Anterior cingulate cortex (tissue), 58 donors: ENCODE measurements at regions not wholly inside any gene's neighbourhood (a gene's known extent, or its start where the extent isn't known, plus 50 kb on each side); places are given as distances from the start of the nearest gene placed in this dataset.
"Not testable (repeated sequence)": the region's sequence is repeated elsewhere in the genome, so short reads cannot be mapped to it uniquely, and the experiment has no call there.

Experiments
- DNase-seq, 58 donors: peaks; one replicate each; lab custom pipeline; 2025; lab: John Stamatoyannopoulos, UW

- not testable (repeated sequence) for DNase-seq
Measured at GRCh38 chr1:219863816-219864215, 64.5 kb downstream of the SLC30A10 start.

GRCh38 chr1:219862366-219862765, 66.0 kb downstream of the SLC30A10 start:
- no peak for DNase-seq

- DNase-seq: no peak
Measured at GRCh38 chr1:219858980-219859379, 69.4 kb downstream of the SLC30A10 start.

GRCh38 chr1:219847215-219847855, 81.0 kb downstream of the SLC30A10 start:
- DNase-seq: no peak

GRCh38 chr1:219839595-219839994, 88.8 kb downstream of the SLC30A10 start:
- DNase-seq: not testable (repeated sequence)

- no peak for DNase-seq
Measured at GRCh38 chr1:219837994-219838294, 90.4 kb downstream of the SLC30A10 start.

GRCh38 chr1:219837274-219837993, 90.9 kb downstream of the SLC30A10 start:
- DNase-seq: peak in 3 of 58 donors; percentile 8 to 49 (median 14)

GRCh38 chr1:219834314-219834917, 93.9 kb downstream of the SLC30A10 start:
- no peak for DNase-seq

GRCh38 chr1:219833214-219833815, 95.0 kb downstream of the SLC30A10 start:
- peak in 7 of 58 donors; percentile 11 to 58 (median 21) for DNase-seq

GRCh38 chr1:219826290-219826689, 102.1 kb downstream of the SLC30A10 start:
- DNase-seq: no peak

GRCh38 chr1:219825355-219825754, 103.0 kb downstream of the SLC30A10 start:
- no peak for DNase-seq

GRCh38 chr1:219824338-219824737, 104.0 kb downstream of the SLC30A10 start:
- DNase-seq: no peak

GRCh38 chr1:219820551-219820950, 107.8 kb downstream of the SLC30A10 start:
- no peak for DNase-seq

- no peak for DNase-seq
Measured at GRCh38 chr1:219817914-219818313, 110.4 kb downstream of the SLC30A10 start.

- no peak for DNase-seq
Measured at GRCh38 chr1:219813294-219813693, 115.1 kb downstream of the SLC30A10 start.

GRCh38 chr1:219812491-219813203, 115.7 kb downstream of the SLC30A10 start:
- peak in 46 of 58 donors; percentile 2 to 81 (median 29) for DNase-seq

- DNase-seq: no peak
Measured at GRCh38 chr1:219812086-219812485, 116.3 kb downstream of the SLC30A10 start.

GRCh38 chr1:219810451-219810850, 117.9 kb downstream of the SLC30A10 start:
- no peak for DNase-seq

GRCh38 chr1:219808790-219809189, 119.6 kb downstream of the SLC30A10 start:
- no peak for DNase-seq

- DNase-seq: no peak
Measured at GRCh38 chr1:219806642-219807041, 121.7 kb downstream of the SLC30A10 start.

- no peak for DNase-seq
Measured at GRCh38 chr1:219806020-219806419, 122.3 kb downstream of the SLC30A10 start.
